CD4-positive, alpha-beta T cell (primary cell): ENCODE measurements at regions not wholly inside any gene's neighbourhood (a gene's known extent, or its start where the extent isn't known, plus 50 kb on each side); places are given as distances from the start of the nearest gene placed in this dataset.

Experiments
- ATAC-seq: fragments of 200-7000 bp; cut with Tn5 transposase; one replicate; pipeline ENCODE4 v1.10.0; 2022; ENCODE audit warnings: mild to moderate bottlenecking; ENCODE audit not compliant: poor library complexity
- CTCF ChIA-PET: fragments of 350-600 bp; sonication (Branson Sonifier 250); formaldehyde crosslinking; loops from one replicate; lab custom pipeline; 2021; ENCODE audit warnings: antibody characterized with exemption, inconsistent platforms; lab: Charles Lee
- POLR2A ChIA-PET: fragments of 350-600 bp; sonication (Branson Sonifier 250); formaldehyde crosslinking; loops from one replicate; lab custom pipeline; 2021; ENCODE audit warnings: antibody characterized with exemption, inconsistent platforms; lab: Charles Lee
- DNase-seq, 14 experiments: peaks; one replicate each; pipeline ENCODE4 v3.0.0-alpha.2; 2013 to 2020; ENCODE audit warnings: mixed read lengths in 2 of 14
- H3K27ac ChIP-seq, 2 donors: one replicate each; pipeline versions ENCODE4 v1.5.1 to v1.7.0; 2013; ENCODE audit warnings: low read length in 2 of 2, low read depth in 1 of 2, mild to moderate bottlenecking in 1 of 2
- H3K27me3 ChIP-seq, 2 experiments: 1 replicate in 1 of 2; 2 replicates in 1 of 2; pipeline versions ENCODE4 v1.6.1 to v1.7.0; 2013; ENCODE audit warnings: low read length in 2 of 2, control low read depth in 1 of 2, mild to moderate bottlenecking in 1 of 2, moderate library complexity in 1 of 2; ENCODE audit not compliant: insufficient read depth in 2 of 2, control insufficient read depth in 1 of 2
- H3K36me3 ChIP-seq: one replicate; pipeline ENCODE4 v1.6.1; 2013; ENCODE audit warnings: low read length, control low read depth; ENCODE audit not compliant: insufficient read depth
- H3K4me1 ChIP-seq: one replicate; pipeline ENCODE4 v1.6.1; 2013; ENCODE audit warnings: low read length, control low read depth; ENCODE audit not compliant: insufficient read depth
- H3K4me3 ChIP-seq: one replicate; pipeline ENCODE4 v1.5.1; 2013; ENCODE audit warnings: mild to moderate bottlenecking, low read length, moderate library complexity
- H3K9me3 ChIP-seq, 2 experiments: 1 replicate in 1 of 2; 2 replicates in 1 of 2; pipeline versions ENCODE4 v1.6.1 to v1.7.0; 2013; ENCODE audit warnings: low read length in 2 of 2, mild to moderate bottlenecking in 2 of 2, control low read depth in 1 of 2, moderate library complexity in 1 of 2; ENCODE audit not compliant: control insufficient read depth in 1 of 2, insufficient read depth in 1 of 2
- H3K27ac Mint-ChIP-seq: one replicate; pipeline ENCODE4 v1.8.0; 2020; ENCODE audit warnings: mixed read lengths
- H3K27me3 Mint-ChIP-seq: one replicate; pipeline ENCODE4 v1.8.0; 2021; ENCODE audit warnings: mixed read lengths
- H3K36me3 Mint-ChIP-seq: one replicate; pipeline ENCODE4 v1.8.0; 2021; ENCODE audit warnings: low read depth, mixed read lengths
- H3K4me1 Mint-ChIP-seq: one replicate; pipeline ENCODE4 v1.8.0; 2021; ENCODE audit warnings: low read depth, mixed read lengths
- H3K4me3 Mint-ChIP-seq: one replicate; pipeline ENCODE4 v1.8.0; 2020; ENCODE audit warnings: mild to moderate bottlenecking, mixed read lengths
- H3K9me3 Mint-ChIP-seq: one replicate; pipeline ENCODE4 v1.8.0; 2020; ENCODE audit warnings: mixed read lengths
- CTCF ChIP-seq: fragments of 200-600 bp; IDR thresholded peaks from one replicate; pipeline ENCODE4 v1.8.0; 2022; ENCODE audit warnings: antibody characterized with exemption, mild to moderate bottlenecking
- intact Hi-C, 2 experiments: fragments of 100-400 bp; cut with DNase I in 1 of 2; cut with micrococcal nuclease in 1 of 2; formaldehyde crosslinking; loops; one replicate each; pipeline versions ENCODE4 v1.15.1 to v1.9.0; 2023 to 2025; cut with DNase I, micrococcal nuclease

- no peak overlapping the region for H3K27ac Mint-ChIP-seq
- no peak for TF ChIP-seq CTCF
- ChIA-PET CTCF (no interaction called here), POLR2A (no interaction called here)
- H3K9me3 Mint-ChIP-seq: no peaks in the 10 kb centered on the region
- no peak overlapping the region for H3K4me3 ChIP-seq
- H3K27me3 ChIP-seq: peaks cover 0 to 3% of the 10 kb centered on the region in 2 experiments
- H3K4me1 ChIP-seq: no peaks in the 10 kb centered on the region
- no peak overlapping the region for H3K27ac ChIP-seq
- H3K36me3 Mint-ChIP-seq: no peaks in the 10 kb centered on the region
- H3K9me3 ChIP-seq: no peaks in the 10 kb centered on the region
- peaks cover 12% of the 10 kb centered on the region for H3K27me3 Mint-ChIP-seq
- intact Hi-C loops: no loop called here
- ATAC-seq (no peak), DNase-seq (no peak)
- no peaks in the 10 kb centered on the region for H3K36me3 ChIP-seq
- no peaks in the 10 kb centered on the region for H3K4me1 Mint-ChIP-seq
- no peak overlapping the region for H3K4me3 Mint-ChIP-seq
These were observed 105.0 kb upstream of the VIPR2 start for GRCh38 chr7:159249671-159250070.

GRCh38 chr7:159247910-159248309 lies 103.2 kb upstream of the VIPR2 start:
- H3K27me3 ChIP-seq: no peaks in the 10 kb centered on the region
- H3K9me3 ChIP-seq: no peaks in the 10 kb centered on the region
- Mint-ChIP-seq H3K4me1 (no peaks in the 10 kb centered on the region), H3K9me3 (no peaks in the 10 kb centered on the region), H3K27ac (no peak overlapping the region), H3K27me3 (peaks cover 10% of the 10 kb centered on the region), H3K36me3 (no peaks in the 10 kb centered on the region), H3K4me3 (no peak overlapping the region)
- no peak for TF ChIP-seq CTCF
- intact Hi-C loops: no loop called here
- ChIA-PET POLR2A (no interaction called here), CTCF (no interaction called here)
- no peaks in the 10 kb centered on the region for H3K36me3 ChIP-seq
- no peaks in the 10 kb centered on the region for H3K4me1 ChIP-seq
- ATAC-seq (no peak), DNase-seq (peak in 1 of 14 experiments; percentile 2)
- no peak overlapping the region for H3K4me3 ChIP-seq
- H3K27ac ChIP-seq: no peak overlapping the region

GRCh38 chr7:159246702-159247480 lies 102.2 kb upstream of the VIPR2 start:
- Histone ChIP-seq H3K27ac (no peak overlapping the region), H3K27me3 (no peaks in the 10 kb centered on the region), H3K4me1 (no peaks in the 10 kb centered on the region), H3K9me3 (no peaks in the 10 kb centered on the region), H3K4me3 (no peak overlapping the region), H3K36me3 (no peaks in the 10 kb centered on the region)
- H3K27ac Mint-ChIP-seq: no peak overlapping the region
- peak in 1 of 14 experiments; percentile 25 for DNase-seq
- ATAC-seq: no peak
- no peak overlapping the region for H3K4me3 Mint-ChIP-seq
- ChIA-PET POLR2A (no interaction called here), CTCF (no interaction called here)
- no peaks in the 10 kb centered on the region for H3K4me1 Mint-ChIP-seq
- intact Hi-C loops: no loop called here
- H3K27me3 Mint-ChIP-seq: peaks cover 10% of the 10 kb centered on the region
- no peak for TF ChIP-seq CTCF
- H3K9me3 Mint-ChIP-seq: no peaks in the 10 kb centered on the region
- no peaks in the 10 kb centered on the region for H3K36me3 Mint-ChIP-seq
